Neuronal stem cell (in vitro differentiated cells): ENCODE measurements at regions not wholly inside any gene's neighbourhood (a gene's known extent, or its start where the extent isn't known, plus 50 kb on each side); places are given as distances from the start of the nearest gene placed in this dataset.

Source experiments
- DNase-seq: peaks from one replicate; pipeline ENCODE4 v3.0.0-alpha.2; 2013; ENCODE audit warnings: low spot score
- H2AFZ ChIP-seq: one replicate; pipeline ENCODE4 v1.6.1; 2013; ENCODE audit warnings: mild to moderate bottlenecking, low read length, inconsistent platforms
- H2AK5ac ChIP-seq: 2 replicates; pipeline ENCODE4 v1.6.1; 2013; ENCODE audit warnings: low read depth, mild to moderate bottlenecking, inconsistent platforms, low read length, moderate library complexity, mixed read lengths
- H2BK120ac ChIP-seq: 2 replicates; pipeline ENCODE4 v1.6.1; 2013; ENCODE audit warnings: low read depth, mild to moderate bottlenecking, inconsistent platforms, low read length, moderate library complexity, mixed read lengths
- H2BK12ac ChIP-seq: one replicate; pipeline ENCODE4 v1.6.1; 2013; ENCODE audit warnings: low read length, inconsistent platforms
- H2BK15ac ChIP-seq: 2 replicates; pipeline ENCODE4 v1.6.1; 2013; ENCODE audit warnings: mild to moderate bottlenecking, low read length, inconsistent platforms, mixed read lengths
- H2BK5ac ChIP-seq: one replicate; pipeline ENCODE4 v1.6.1; 2013; ENCODE audit warnings: inconsistent platforms, mild to moderate bottlenecking, low read length, moderate library complexity
- H3K14ac ChIP-seq: one replicate; pipeline ENCODE4 v1.6.1; 2013; ENCODE audit warnings: low read length, inconsistent platforms
- H3K18ac ChIP-seq: 2 replicates; pipeline ENCODE4 v1.6.1; 2013; ENCODE audit warnings: low read length, inconsistent platforms
- H3K23ac ChIP-seq: 2 replicates; pipeline ENCODE4 v1.6.1; 2013; ENCODE audit warnings: low read depth, mild to moderate bottlenecking, mixed read lengths, low read length, inconsistent platforms; ENCODE audit not compliant: poor library complexity
- H3K27ac ChIP-seq: replicated peaks from 3 replicates; pipeline ENCODE4 v1.5.1; 2013; ENCODE audit warnings: low read length, inconsistent platforms
- H3K27me3 ChIP-seq, 3 experiments: 2 replicates each; pipeline ENCODE4 v1.6.1; 2013; ENCODE audit warnings: low read length in 3 of 3, mild to moderate bottlenecking in 2 of 3, inconsistent platforms in 1 of 3, low read depth in 1 of 3, mixed read lengths in 1 of 3, moderate library complexity in 1 of 3; ENCODE audit not compliant: control insufficient read depth in 3 of 3, insufficient read depth in 3 of 3
- H3K36me3 ChIP-seq, 2 donors: replicated peaks in 1 of 2; 2 replicates each; pipeline ENCODE4 v1.6.1; 2013; ENCODE audit warnings: low read length in 2 of 2; ENCODE audit not compliant: control insufficient read depth in 2 of 2, insufficient read depth in 2 of 2
- H3K4ac ChIP-seq: 2 replicates; pipeline ENCODE4 v1.6.1; 2013; ENCODE audit warnings: inconsistent platforms, mild to moderate bottlenecking, low read length, moderate library complexity
- H3K4me1 ChIP-seq, 2 donors: 1 replicate in 1 of 2; 2 replicates in 1 of 2; pipeline ENCODE4 v1.6.1; 2013; ENCODE audit warnings: low read length in 2 of 2, low read depth in 1 of 2; ENCODE audit not compliant: control insufficient read depth in 2 of 2, insufficient read depth in 1 of 2
- H3K4me2 ChIP-seq: one replicate; pipeline ENCODE4 v1.6.1; 2013; ENCODE audit warnings: mild to moderate bottlenecking, low read length, inconsistent platforms; ENCODE audit not compliant: insufficient read depth, poor library complexity, severe bottlenecking
- H3K4me3 ChIP-seq, 2 donors: 2 replicates each; pipeline ENCODE4 v1.5.1; 2013; ENCODE audit warnings: low read length in 2 of 2, mild to moderate bottlenecking in 2 of 2, inconsistent platforms in 1 of 2, moderate library complexity in 1 of 2
- H3K79me1 ChIP-seq: one replicate; pipeline ENCODE4 v1.6.1; 2013; ENCODE audit warnings: low read depth, mild to moderate bottlenecking, inconsistent platforms, low read length, moderate library complexity
- H3K9ac ChIP-seq: one replicate; pipeline ENCODE4 v1.6.1; 2013; ENCODE audit warnings: mild to moderate bottlenecking, low read depth, low read length, inconsistent platforms; ENCODE audit not compliant: poor library complexity
- H3K9me3 ChIP-seq, 2 donors: replicated peaks in 1 of 2; 2 replicates each; pipeline versions ENCODE3 to v1.6.1; 2013; ENCODE audit warnings: low read length in 2 of 2, mild to moderate bottlenecking in 2 of 2, inconsistent platforms in 1 of 2, low read depth in 1 of 2, mixed read lengths in 1 of 2, moderate library complexity in 1 of 2; ENCODE audit not compliant: control insufficient read depth in 2 of 2, insufficient read depth in 1 of 2
- H4K8ac ChIP-seq: one replicate; pipeline ENCODE4 v1.6.1; 2013; ENCODE audit warnings: low read depth, mild to moderate bottlenecking, inconsistent platforms, low read length, moderate library complexity
- H4K91ac ChIP-seq: one replicate; pipeline ENCODE4 v1.6.1; 2013; ENCODE audit warnings: low read length, low read depth, mild to moderate bottlenecking, inconsistent platforms; ENCODE audit not compliant: poor library complexity
- WGBS, 2 donors: extraction: QIAGEN DNeasy Blood & Tissue Kit; methylation state at CpG; one replicate each; pipeline ENCODE4 v1.1.7; 2013; ENCODE audit warnings: missing lambda C conversion rate in 2 of 2, mixed read lengths in 1 of 2; ENCODE audit not compliant: insufficient read length in 2 of 2, insufficient replicate concordance in 1 of 2; ENCODE audit errors: extremely low coverage in 2 of 2; 5-methylcytosine and 5-hydroxymethylcytosine counted together

GRCh38 chr18:75959150-75959549, 531.6 kb upstream of the SMIM21 start:
- H3K4me3 ChIP-seq = no peak overlapping the region
- no peak overlapping the region for H3K27ac ChIP-seq
- H2BK5ac ChIP-seq = no peak overlapping the region
- no peaks in the 10 kb centered on the region for H3K4me1 ChIP-seq
- no peaks in the 10 kb centered on the region for H3K79me1 ChIP-seq
- H3K27me3 ChIP-seq = no peaks in the 10 kb centered on the region
- H3K14ac ChIP-seq = no peak overlapping the region
- no peak overlapping the region for H2BK12ac ChIP-seq
- H3K4me2 ChIP-seq = no peak overlapping the region
- DNase-seq = no peak
- no peak overlapping the region for H3K18ac ChIP-seq
- no peak overlapping the region for H3K23ac ChIP-seq
- no peaks in the 10 kb centered on the region for H3K36me3 ChIP-seq
- no peak overlapping the region for H4K8ac ChIP-seq
- H2AK5ac ChIP-seq = no peak overlapping the region
- no peak overlapping the region for H2BK120ac ChIP-seq
- H2BK15ac ChIP-seq = no peak overlapping the region
- H3K9me3 ChIP-seq = no peaks in the 10 kb centered on the region
- no peak overlapping the region for H3K9ac ChIP-seq
- H4K91ac ChIP-seq = no peak overlapping the region
- no peak overlapping the region for H2AFZ ChIP-seq
- H3K4ac ChIP-seq = no peak overlapping the region

- H4K8ac ChIP-seq = no peak overlapping the region
- H2BK120ac ChIP-seq = no peak overlapping the region
- no peak overlapping the region for H3K18ac ChIP-seq
- H3K14ac ChIP-seq = no peak overlapping the region
- H3K27ac ChIP-seq = no peak overlapping the region
- no peak overlapping the region for H3K4me2 ChIP-seq
- no peak overlapping the region for H3K4me3 ChIP-seq
- no peak overlapping the region for H3K9ac ChIP-seq
- H3K4ac ChIP-seq = no peak overlapping the region
- no peak overlapping the region for H2AK5ac ChIP-seq
- no CpG with 5 or more reads among the region's 1 CpG for WGBS, 2 donors
- no peak overlapping the region for H2AFZ ChIP-seq
- no peaks in the 10 kb centered on the region for H3K79me1 ChIP-seq
- DNase-seq = no peak
- H3K23ac ChIP-seq = no peak overlapping the region
- H3K9me3 ChIP-seq = no peaks in the 10 kb centered on the region
- H3K4me1 ChIP-seq = no peaks in the 10 kb centered on the region
- no peak overlapping the region for H2BK12ac ChIP-seq
- H3K27me3 ChIP-seq = no peaks in the 10 kb centered on the region
- no peaks in the 10 kb centered on the region for H3K36me3 ChIP-seq
- no peak overlapping the region for H2BK15ac ChIP-seq
- no peak overlapping the region for H2BK5ac ChIP-seq
- H4K91ac ChIP-seq = no peak overlapping the region
Observed at GRCh38 chr18:75958683-75959082, 531.2 kb upstream of the SMIM21 start.

GRCh38 chr18:75945265-75945933, 517.9 kb upstream of the SMIM21 start:
- Histone ChIP-seq H3K9ac (no peak overlapping the region), H2BK120ac (no peak overlapping the region), H2AK5ac (no peak overlapping the region), H3K9me3 (peaks cover 0 to 3% of the 10 kb centered on the region in 2 donors), H3K14ac (no peak overlapping the region), H3K27me3 (no peaks in the 10 kb centered on the region), H2BK5ac (no peak overlapping the region), H3K36me3 (no peaks in the 10 kb centered on the region), H2BK12ac (no peak overlapping the region), H3K27ac (no peak overlapping the region), H3K4me3 (no peak overlapping the region), H2AFZ (no peak overlapping the region), H3K18ac (no peak overlapping the region), H3K4me1 (no peaks in the 10 kb centered on the region), H4K8ac (no peak overlapping the region), H3K23ac (no peak overlapping the region), H2BK15ac (no peak overlapping the region), H3K4ac (no peak overlapping the region), H3K4me2 (no peak overlapping the region), H3K79me1 (no peaks in the 10 kb centered on the region), H4K91ac (no peak overlapping the region)
- WGBS, 2 donors = no CpG with 5 or more reads among the region's 5 CpGs
- no peak for DNase-seq

DNA sequence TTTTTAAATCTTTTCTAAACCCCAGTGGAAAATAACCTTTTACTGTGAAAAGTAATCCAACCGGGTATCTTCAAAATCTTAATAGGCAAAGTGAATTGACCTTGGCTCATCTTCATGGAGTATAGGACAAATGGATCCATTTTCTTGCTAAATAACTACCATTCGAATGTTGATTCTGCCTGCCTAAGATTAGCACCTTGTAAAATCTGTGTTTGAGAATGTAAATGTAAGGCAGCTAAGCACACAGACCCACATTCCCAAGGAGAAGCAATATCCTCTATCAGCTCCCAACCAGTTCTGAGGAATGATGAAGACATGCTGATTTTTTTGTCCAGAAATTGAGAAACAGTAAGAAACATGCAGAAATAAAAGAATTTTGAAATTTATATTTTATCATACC, 509.8 kb upstream of the SMIM21 start:
- H3K4me3 ChIP-seq = no peak overlapping the region
- no peak overlapping the region for H4K8ac ChIP-seq
- no CpG with 5 or more reads among the region's 2 CpGs for WGBS, 2 donors
- no peaks in the 10 kb centered on the region for H3K79me1 ChIP-seq
- no peak overlapping the region for H2BK5ac ChIP-seq
- H3K14ac ChIP-seq = no peak overlapping the region
- H2AFZ ChIP-seq = no peak overlapping the region
- no peak overlapping the region for H3K9ac ChIP-seq
- no peaks in the 10 kb centered on the region for H3K36me3 ChIP-seq
- H2BK15ac ChIP-seq = no peak overlapping the region
- no peak overlapping the region for H4K91ac ChIP-seq
- DNase-seq = no peak
- H2AK5ac ChIP-seq = no peak overlapping the region
- no peak overlapping the region for H3K4ac ChIP-seq
- no peak overlapping the region for H3K4me2 ChIP-seq
- no peak overlapping the region for H3K18ac ChIP-seq
- no peak overlapping the region for H2BK120ac ChIP-seq
- no peak overlapping the region for H2BK12ac ChIP-seq
- H3K4me1 ChIP-seq = no peaks in the 10 kb centered on the region
- peaks cover 0 to 2% of the 10 kb centered on the region in 2 donors for H3K9me3 ChIP-seq
- no peak overlapping the region for H3K27ac ChIP-seq
- no peak overlapping the region for H3K23ac ChIP-seq
- no peaks in the 10 kb centered on the region for H3K27me3 ChIP-seq
